ENCODE measurements at regions not wholly inside any gene's neighbourhood (a gene's known extent, or its start where the extent isn't known, plus 50 kb on each side); places are given as distances from the start of the nearest gene placed in this dataset.

- TF ChIP-seq, protein P1, sequence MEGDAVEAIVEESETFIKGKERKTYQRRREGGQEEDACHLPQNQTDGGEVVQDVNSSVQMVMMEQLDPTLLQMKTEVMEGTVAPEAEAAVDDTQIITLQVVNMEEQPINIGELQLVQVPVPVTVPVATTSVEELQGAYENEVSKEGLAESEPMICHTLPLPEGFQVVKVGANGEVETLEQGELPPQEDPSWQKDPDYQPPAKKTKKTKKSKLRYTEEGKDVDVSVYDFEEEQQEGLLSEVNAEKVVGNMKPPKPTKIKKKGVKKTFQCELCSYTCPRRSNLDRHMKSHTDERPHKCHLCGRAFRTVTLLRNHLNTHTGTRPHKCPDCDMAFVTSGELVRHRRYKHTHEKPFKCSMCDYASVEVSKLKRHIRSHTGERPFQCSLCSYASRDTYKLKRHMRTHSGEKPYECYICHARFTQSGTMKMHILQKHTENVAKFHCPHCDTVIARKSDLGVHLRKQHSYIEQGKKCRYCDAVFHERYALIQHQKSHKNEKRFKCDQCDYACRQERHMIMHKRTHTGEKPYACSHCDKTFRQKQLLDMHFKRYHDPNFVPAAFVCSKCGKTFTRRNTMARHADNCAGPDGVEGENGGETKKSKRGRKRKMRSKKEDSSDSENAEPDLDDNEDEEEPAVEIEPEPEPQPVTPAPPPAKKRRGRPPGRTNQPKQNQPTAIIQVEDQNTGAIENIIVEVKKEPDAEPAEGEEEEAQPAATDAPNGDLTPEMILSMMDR (conservative IDR thresholded peaks at IDR 0.05): no peak
- no peak for TF ChIP-seq ZFX (IDR thresholded peaks at IDR 0.05)
Observed at GRCh38 chr1:36555041-36555440, 72.3 kb upstream of the CSF3R start.

Measured in C4-2B (cell line).